Heart left ventricle (tissue), 16 donors: ENCODE measurements at regions not wholly inside any gene's neighbourhood (a gene's known extent, or its start where the extent isn't known, plus 50 kb on each side); places are given as distances from the start of the nearest gene placed in this dataset.

Experiments
- ATAC-seq, 4 donors: fragments of 200-7000 bp; cut with Tn5 transposase; one replicate each; pipeline ENCODE4 v1.9.1; 2020 to 2022; ENCODE audit warnings: moderate library complexity in 4 of 4, mild to moderate bottlenecking in 3 of 4, moderate number of reproducible peaks in 1 of 4
- DNase-seq, 5 donors: peaks; one replicate each; pipeline ENCODE4 v3.0.0-alpha.2; 2020
- H3K27ac ChIP-seq, 12 donors: fragments of 200-600 bp; sonication (generic) in 4 of 12; one replicate each; pipeline versions ENCODE4 v1.5.0 to v1.8.0; 2016 to 2022; ENCODE audit warnings: mild to moderate bottlenecking in 2 of 12
- H3K27me3 ChIP-seq, 9 donors: fragments of 200-600 bp; sonication (generic) in 2 of 9; one replicate each; pipeline versions ENCODE4 v1.5.1 to v1.8.0; 2016 to 2022; ENCODE audit warnings: mild to moderate bottlenecking in 3 of 9
- H3K36me3 ChIP-seq, 9 donors: fragments of 200-600 bp; sonication (generic) in 2 of 9; one replicate each; pipeline versions ENCODE4 v1.5.0 to v1.8.0; 2018 to 2022; ENCODE audit warnings: mild to moderate bottlenecking in 2 of 9
- H3K4me1 ChIP-seq, 12 donors: fragments of 200-600 bp; sonication (generic) in 4 of 12; one replicate each; pipeline versions ENCODE4 v1.5.0 to v1.8.0; 2016 to 2022; ENCODE audit warnings: mild to moderate bottlenecking in 3 of 12
- H3K4me3 ChIP-seq, 12 donors: fragments of 200-600 bp; sonication (generic) in 4 of 12; one replicate each; pipeline versions ENCODE4 v1.5.0 to v1.8.0; 2017 to 2022; ENCODE audit warnings: mild to moderate bottlenecking in 9 of 12, moderate library complexity in 4 of 12
- H3K9me3 ChIP-seq, 12 donors: fragments of 200-600 bp; sonication (generic) in 4 of 12; one replicate each; pipeline versions ENCODE4 v1.5.0 to v1.8.0; 2016 to 2022; ENCODE audit warnings: mild to moderate bottlenecking in 1 of 12
- CTCF ChIP-seq, 12 donors: fragments of 200-600 bp; sonication (generic) in 4 of 12; IDR thresholded peaks; one replicate each; pipeline versions ENCODE4 v1.5.0 to v1.8.0; 2018 to 2022; ENCODE audit warnings: antibody characterized with exemption in 12 of 12, mild to moderate bottlenecking in 5 of 12
- POLR2A ChIP-seq, 2 donors: fragments of 450-650 bp; IDR thresholded peaks; one replicate each; pipeline ENCODE4 v1.6.1; 2017; ENCODE audit warnings: antibody characterized with exemption in 2 of 2, mild to moderate bottlenecking in 2 of 2, moderate library complexity in 2 of 2
- WGBS, 4 donors: extraction: QIAGEN DNeasy Blood & Tissue Kit in 2 of 4; methylation state at CpG; one replicate each; pipeline versions ENCODE4 v1.1.5 to v1.1.7; 2013 to 2018; 5-methylcytosine and 5-hydroxymethylcytosine counted together
- intact Hi-C, 10 donors: fragments of 100-400 bp; cut with DNase I; formaldehyde crosslinking; loops; one replicate each; pipeline versions ENCODE4 v1.11.1 to v1.14.2; 2022
- donor health status: ischemic (EF 13 %, LVEDD 7.1; RV severe dilation, severe dysfunction).
- donor health status: healthy with polysubstance abuse.
- donor health status: DM: no; HTN: yes; CAD: no.
- donor health status: DM: no; HTN: no; CAD: no.
- donor health status: ischemic (EF 25% LVEDD 6.9; RV normal size, moderate dysfunction).
- donor health status: ischemic (EF 25% LVEDD 5.7; RV mildly dilated, moderate dysfunction).
- donor health status: healthy.
- donor health status: DM: yes; HTN: yes; CAD: no.
- donor health status: ischemic (EF 35%, LVEDD 5.7; RV mildly dilated, moderate dysfunction).
- donor health status: nonischemic (EF 11% LVEDD 7.7; RV severe dilation, severe dysfunction).
- donor health status: DM: yes; HTN: yes; CAD: no.
- donor health status: PGD.
- donor health status: ischemic (EF 29% LVEDD 5.4; RV normal size, mild dysfunction).
- donor health status: nonischemic (EF 23%, LVEDD 6.1; RV moderate dilation, normal function).

- TF ChIP-seq CTCF (IDR thresholded peaks at IDR 0.05) (peak in 9 of 12 donors; percentile 15 to 51 (median 40)), POLR2A (IDR thresholded peaks at IDR 0.05) (no peak)
- no peaks in the 10 kb centered on the region for H3K27me3 ChIP-seq
- H3K27ac ChIP-seq = no peak overlapping the region
- ATAC-seq = peak; percentile 66 to 77 (median 67)
- intact Hi-C loops = loop anchor here in 2 of 10 donors (5.0 to 10.0 kb wide), 3 partner anchors 536 to 708 kb away; no protein-coding TSS in a partner anchor
- WGBS, 4 donors = 0 to 7% (median 6%) methylated on average over 1 of the region's 1 CpG
- H3K4me3 ChIP-seq = no peak overlapping the region
- DNase-seq = peak in 2 of 5 donors; percentile 23 to 28
- H3K9me3 ChIP-seq = no peaks in the 10 kb centered on the region
- no peaks in the 10 kb centered on the region for H3K36me3 ChIP-seq
- peaks cover 0 to 7% (median 0%) of the 10 kb centered on the region in 12 donors for H3K4me1 ChIP-seq
These were observed 213.3 kb upstream of the FBXL7 start for GRCh38 chr5:15286650-15287049.

GRCh38 chr5:15285901-15286583 lies 213.9 kb upstream of the FBXL7 start:
- intact Hi-C loops = loop anchor here in 2 of 10 donors (5.0 to 10.0 kb wide), 3 partner anchors 536 to 709 kb away; no protein-coding TSS in a partner anchor
- Histone ChIP-seq H3K27ac (no peak overlapping the region), H3K9me3 (peaks cover 0 to under 1% (median 0%) of the 10 kb centered on the region in 12 donors), H3K27me3 (no peaks in the 10 kb centered on the region), H3K36me3 (no peaks in the 10 kb centered on the region), H3K4me1 (peaks cover 0 to 7% (median 0%) of the 10 kb centered on the region in 12 donors), H3K4me3 (no peak overlapping the region)
- TF ChIP-seq CTCF (IDR thresholded peaks at IDR 0.05) = no peak
- TF ChIP-seq POLR2A (IDR thresholded peaks at IDR 0.05) = no peak
- WGBS, 4 donors = 42 to 52% (median 47%) methylated on average over 5 of the region's 5 CpGs
- ATAC-seq (peak; percentile 9 to 91 (median 73)), DNase-seq (peak in 4 of 5 donors; percentile 25 to 43 (median 29))

- Histone ChIP-seq H3K4me1 (peaks cover 0 to 7% (median 0%) of the 10 kb centered on the region in 12 donors), H3K9me3 (peaks cover 0 to 4% (median 0%) of the 10 kb centered on the region in 12 donors), H3K4me3 (no peak overlapping the region), H3K27ac (no peak overlapping the region), H3K36me3 (no peaks in the 10 kb centered on the region), H3K27me3 (no peaks in the 10 kb centered on the region)
- DNase-seq = no peak
- no peak for ATAC-seq
- intact Hi-C loops = loop anchor here in 2 of 10 donors (5.0 to 10.0 kb wide), 3 partner anchors 538 to 710 kb away; no protein-coding TSS in a partner anchor
- no peak for TF ChIP-seq POLR2A (IDR thresholded peaks at IDR 0.05)
- no peak for TF ChIP-seq CTCF (IDR thresholded peaks at IDR 0.05)
These were observed 215.3 kb upstream of the FBXL7 start for GRCh38 chr5:15284706-15285105.

- 63 to 71% (median 67%) methylated on average over 2 of the region's 2 CpGs for WGBS, 4 donors
- Histone ChIP-seq H3K27me3 (no peaks in the 10 kb centered on the region), H3K27ac (no peak overlapping the region), H3K36me3 (no peaks in the 10 kb centered on the region), H3K4me1 (peaks cover 0 to 7% (median 0%) of the 10 kb centered on the region in 12 donors), H3K9me3 (peaks cover 0 to 11% (median 0%) of the 10 kb centered on the region in 12 donors), H3K4me3 (no peak overlapping the region)
- TF ChIP-seq POLR2A (IDR thresholded peaks at IDR 0.05) (no peak), CTCF (IDR thresholded peaks at IDR 0.05) (no peak)
- DNase-seq (no peak), ATAC-seq (no peak)
- intact Hi-C loops = loop anchor here in 1 of 10 donors (10.0 kb wide), 2 partner anchors 542 to 712 kb away; no protein-coding TSS in a partner anchor
These were observed 216.9 kb upstream of the FBXL7 start for GRCh38 chr5:15283076-15283475.
